ENCODE measurements at regions not wholly inside any gene's neighbourhood (a gene's known extent, or its start where the extent isn't known, plus 50 kb on each side); places are given as distances from the start of the nearest gene placed in this dataset.
"Not testable (repeated sequence)": the region's sequence is repeated elsewhere in the genome, so short reads cannot be mapped to it uniquely, and the experiment has no call there.

GRCh38 chr3:27779176-27779575 is 57.1 kb upstream of the EOMES start:
- ATAC-seq (ENCODE audit: poor library complexity) (no peak), DNase-seq (no peak)
- intact Hi-C loops (cut with DNase I) = no loop called here

- DNase-seq (no peak), ATAC-seq (ENCODE audit: poor library complexity) (no peak)
- intact Hi-C loops (cut with DNase I) = no loop called here
Measured at GRCh38 chr3:27789420-27789819, 67.3 kb upstream of the EOMES start.

GRCh38 chr3:27791956-27792355 is 69.8 kb upstream of the EOMES start:
- intact Hi-C loops (cut with DNase I) = no loop called here
- DNase-seq = no peak
- no peak for ATAC-seq (ENCODE audit: poor library complexity)

- ATAC-seq (ENCODE audit: poor library complexity) = no peak
- DNase-seq = no peak
- intact Hi-C loops (cut with DNase I) = no loop called here
Measured at GRCh38 chr3:27792869-27793268, 70.7 kb upstream of the EOMES start.

GRCh38 chr3:27794211-27794610 is 72.1 kb upstream of the EOMES start:
- intact Hi-C loops (cut with DNase I) = no loop called here
- no peak for ATAC-seq (ENCODE audit: poor library complexity)

GRCh38 chr3:27796365-27796875 is 74.3 kb upstream of the EOMES start:
- intact Hi-C loops (cut with DNase I) = no loop called here
- no peak for ATAC-seq (ENCODE audit: poor library complexity)
- DNase-seq = no peak

More at GRCh38 chr3:27794211-27794610, 72.1 kb upstream of the EOMES start:
- no peak for DNase-seq

- DNase-seq (no peak), ATAC-seq (ENCODE audit: poor library complexity) (no peak)
- intact Hi-C loops (cut with DNase I) = no loop called here
Measured at GRCh38 chr3:27797773-27798172, 75.7 kb upstream of the EOMES start.

- ATAC-seq (ENCODE audit: poor library complexity) = no peak
- DNase-seq = no peak
- intact Hi-C loops (cut with DNase I) = no loop called here
Measured at GRCh38 chr3:27800261-27800660, 78.1 kb upstream of the EOMES start.

- ATAC-seq (ENCODE audit: poor library complexity) (no peak), DNase-seq (no peak)
- intact Hi-C loops (cut with DNase I) = no loop called here
Measured at GRCh38 chr3:27802425-27802824, 80.3 kb upstream of the EOMES start.

GRCh38 chr3:27802849-27803248 is 80.7 kb upstream of the EOMES start:
- intact Hi-C loops (cut with DNase I) = no loop called here

GRCh38 chr3:27805282-27805681 is 83.2 kb upstream of the EOMES start:
- DNase-seq = no peak

More at GRCh38 chr3:27802849-27803248, 80.7 kb upstream of the EOMES start:
- DNase-seq = no peak
- no peak for ATAC-seq (ENCODE audit: poor library complexity)

GRCh38 chr3:27813255-27813654 is 91.1 kb upstream of the EOMES start:
- intact Hi-C loops (cut with DNase I) = no loop called here
- no peak for ATAC-seq (ENCODE audit: poor library complexity)
- DNase-seq = no peak

More at GRCh38 chr3:27805282-27805681, 83.2 kb upstream of the EOMES start:
- intact Hi-C loops (cut with DNase I) = no loop called here
- ATAC-seq (ENCODE audit: poor library complexity) = no peak

GRCh38 chr3:27821609-27822008 is 99.5 kb upstream of the EOMES start:
- ATAC-seq (ENCODE audit: poor library complexity); intact Hi-C loops (cut with DNase I); DNase-seq: not testable (repeated sequence)

GRCh38 chr3:27824312-27825200 is 102.4 kb upstream of the EOMES start:
- intact Hi-C loops (cut with DNase I) = no loop called here
- no peak for DNase-seq
- ATAC-seq (ENCODE audit: poor library complexity) = no peak

GRCh38 chr3:27826448-27826847 is 104.3 kb upstream of the EOMES start:
- no peak for DNase-seq
- intact Hi-C loops (cut with DNase I) = no loop called here
- ATAC-seq (ENCODE audit: poor library complexity) = no peak

- ATAC-seq (ENCODE audit: poor library complexity) (no peak), DNase-seq (no peak)
- intact Hi-C loops (cut with DNase I) = no loop called here
Measured at GRCh38 chr3:27827041-27827440, 104.9 kb upstream of the EOMES start.

GRCh38 chr3:27840807-27841594 is 118.9 kb upstream of the EOMES start:
- DNase-seq (no peak), ATAC-seq (ENCODE audit: poor library complexity) (no peak)
- intact Hi-C loops (cut with DNase I) = no loop called here

- ATAC-seq (ENCODE audit: poor library complexity) (no peak), DNase-seq (no peak)
- intact Hi-C loops (cut with DNase I) = no loop called here
Measured at GRCh38 chr3:27844052-27844675, 122.0 kb upstream of the EOMES start.

- DNase-seq (no peak), ATAC-seq (ENCODE audit: poor library complexity) (no peak)
- intact Hi-C loops (cut with DNase I) = no loop called here
Measured at GRCh38 chr3:27847697-27848096, 125.6 kb upstream of the EOMES start.
